Stomach (tissue), 8 donors: ENCODE measurements at regions not wholly inside any gene's neighbourhood (a gene's known extent, or its start where the extent isn't known, plus 50 kb on each side); places are given as distances from the start of the nearest gene placed in this dataset.

Experiments
- DNase-seq, 2 donors: peaks; one replicate each; pipeline versions ENCODE4 v3.0.0 to v3.0.0-alpha.2; 2013 to 2019
- H3K27ac ChIP-seq, 5 donors: fragments of 200-600 bp in 4 of 5; sonication (generic) in 4 of 5; one replicate each; pipeline ENCODE4 v1.5.1; 2013 to 2019; ENCODE audit warnings: mild to moderate bottlenecking in 1 of 5, moderate library complexity in 1 of 5
- H3K27me3 ChIP-seq, 3 donors: fragments of 200-600 bp; sonication (generic); one replicate each; pipeline ENCODE4 v1.5.1; 2017 to 2019; ENCODE audit warnings: mixed run types in 1 of 3
- H3K36me3 ChIP-seq, 4 donors: fragments of 200-600 bp; sonication (generic); 1 replicate in 3 of 4; 2 replicates in 1 of 4; pipeline ENCODE4 v1.5.1; 2016 to 2019
- H3K4me1 ChIP-seq, 4 donors: fragments of 200-600 bp; sonication (generic); one replicate each; pipeline ENCODE4 v1.5.1; 2016 to 2019
- H3K4me3 ChIP-seq, 4 donors: fragments of 200-600 bp; sonication (generic) in 3 of 4; one replicate each; pipeline ENCODE4 v1.5.1; 2016 to 2019; ENCODE audit warnings: mild to moderate bottlenecking in 1 of 4
- H3K9me3 ChIP-seq, 4 donors: fragments of 200-600 bp; sonication (generic); one replicate each; pipeline ENCODE4 v1.5.1; 2016 to 2019
- EP300 ChIP-seq: sonication (generic); formaldehyde crosslinking; IDR thresholded peaks from one replicate; pipeline ENCODE4 v1.6.1; 2017; ENCODE audit warnings: antibody characterized with exemption
- POLR2A ChIP-seq, 4 donors: fragments of 450-650 bp; IDR thresholded peaks; one replicate each; pipeline ENCODE4 v1.6.1; 2016; ENCODE audit warnings: antibody characterized with exemption in 4 of 4, control low read depth in 2 of 4, mild to moderate bottlenecking in 1 of 4, moderate library complexity in 1 of 4
- POLR2AphosphoS5 ChIP-seq, 3 donors: sonication (generic); formaldehyde crosslinking; IDR thresholded peaks; one replicate each; pipeline ENCODE4 v1.6.1; 2016; ENCODE audit warnings: antibody characterized with exemption in 3 of 3
- WGBS, 5 donors: extraction: QIAGEN DNeasy Blood & Tissue Kit in 3 of 5; methylation state at CpG; one replicate each; pipeline versions ENCODE4 v1.1.5 to v1.1.7; 2013 to 2018; 5-methylcytosine and 5-hydroxymethylcytosine counted together
- intact Hi-C: fragments of 100-400 bp; cut with DNase I; formaldehyde crosslinking; loops from one replicate; pipeline ENCODE4 v1.15.1; 2023; ENCODE audit warnings: low total_unique reads
- TF ChIP-seq, protein P1 (sequence below), 7 experiments: fragments of 450-650 bp in 4 of 7; fragments of 200-600 bp in 3 of 7; sonication (generic) in 3 of 7; IDR thresholded peaks; one replicate each; pipeline ENCODE4 v1.5.1; 2016 to 2019; ENCODE audit warnings: antibody characterized with exemption in 7 of 7, control low read depth in 2 of 7, mild to moderate bottlenecking in 1 of 7
- donor health status: healthy with polysubstance abuse.
- donor health status: Bipolar disorder and iron deficiency.
- donor health status: healthy.

DNA sequence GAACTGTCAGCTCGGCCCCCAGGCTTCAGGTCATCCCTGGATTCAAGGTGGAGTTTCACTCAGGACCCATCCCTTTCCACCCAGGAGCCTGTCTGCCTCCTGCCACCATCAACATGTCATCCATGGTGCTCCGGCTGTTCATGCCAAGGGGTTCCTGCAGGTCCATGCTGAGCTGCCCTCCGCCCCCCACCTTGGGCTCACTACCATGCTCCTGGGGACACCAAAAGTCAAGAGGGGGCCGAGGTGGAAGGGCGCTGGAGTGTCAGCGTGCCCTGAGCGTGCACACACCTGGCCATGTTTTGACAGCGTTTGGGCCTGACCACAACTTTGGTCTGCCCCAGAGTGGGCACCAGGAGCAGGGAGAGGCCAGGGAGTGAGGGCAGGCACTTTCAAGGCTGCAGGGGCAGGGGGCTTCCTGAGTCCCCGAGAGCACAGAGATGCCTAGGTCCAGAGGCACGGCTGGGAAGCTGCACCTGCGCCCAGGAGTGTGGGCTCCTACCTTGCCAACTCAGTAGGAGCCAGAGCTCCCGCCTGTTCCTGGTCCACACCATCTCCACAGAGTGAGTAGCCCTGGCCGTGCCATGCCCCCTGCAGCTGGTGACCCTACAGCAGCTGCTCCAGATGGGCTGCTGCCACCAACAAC, 639.6 kb upstream of the ZP4 start:
- TF ChIP-seq, protein P1, sequence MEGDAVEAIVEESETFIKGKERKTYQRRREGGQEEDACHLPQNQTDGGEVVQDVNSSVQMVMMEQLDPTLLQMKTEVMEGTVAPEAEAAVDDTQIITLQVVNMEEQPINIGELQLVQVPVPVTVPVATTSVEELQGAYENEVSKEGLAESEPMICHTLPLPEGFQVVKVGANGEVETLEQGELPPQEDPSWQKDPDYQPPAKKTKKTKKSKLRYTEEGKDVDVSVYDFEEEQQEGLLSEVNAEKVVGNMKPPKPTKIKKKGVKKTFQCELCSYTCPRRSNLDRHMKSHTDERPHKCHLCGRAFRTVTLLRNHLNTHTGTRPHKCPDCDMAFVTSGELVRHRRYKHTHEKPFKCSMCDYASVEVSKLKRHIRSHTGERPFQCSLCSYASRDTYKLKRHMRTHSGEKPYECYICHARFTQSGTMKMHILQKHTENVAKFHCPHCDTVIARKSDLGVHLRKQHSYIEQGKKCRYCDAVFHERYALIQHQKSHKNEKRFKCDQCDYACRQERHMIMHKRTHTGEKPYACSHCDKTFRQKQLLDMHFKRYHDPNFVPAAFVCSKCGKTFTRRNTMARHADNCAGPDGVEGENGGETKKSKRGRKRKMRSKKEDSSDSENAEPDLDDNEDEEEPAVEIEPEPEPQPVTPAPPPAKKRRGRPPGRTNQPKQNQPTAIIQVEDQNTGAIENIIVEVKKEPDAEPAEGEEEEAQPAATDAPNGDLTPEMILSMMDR (IDR thresholded peaks at IDR 0.05) = no peak
- TF ChIP-seq EP300 (no peak), POLR2A (IDR thresholded peaks at IDR 0.05) (no peak), POLR2AphosphoS5 (IDR thresholded peaks at IDR 0.05) (no peak)
- DNase-seq = no peak
- Histone ChIP-seq H3K27ac (no peak overlapping the region), H3K4me3 (no peak overlapping the region), H3K27me3 (no peaks in the 10 kb centered on the region), H3K36me3 (no peaks in the 10 kb centered on the region), H3K4me1 (no peaks in the 10 kb centered on the region), H3K9me3 (peaks cover 0 to 16% (median 11%) of the 10 kb centered on the region in 4 donors)
- intact Hi-C loops = no loop called here
- WGBS, 5 donors = 77 to 93% (median 84%) methylated on average over 13 of the region's 13 CpGs

- TF ChIP-seq EP300 (no peak), POLR2A (IDR thresholded peaks at IDR 0.05) (no peak), POLR2AphosphoS5 (IDR thresholded peaks at IDR 0.05) (no peak)
- TF ChIP-seq, protein P1 (IDR thresholded peaks at IDR 0.05) = no peak
- no peaks in the 10 kb centered on the region for H3K27me3 ChIP-seq
- WGBS, 5 donors = 76 to 90% (median 86%) methylated on average over 4 of the region's 4 CpGs
- H3K27ac ChIP-seq = no peak overlapping the region
- intact Hi-C loops = no loop called here
- DNase-seq = no peak
- peaks cover 0 to 26% (median 17%) of the 10 kb centered on the region in 4 donors for H3K9me3 ChIP-seq
- H3K4me3 ChIP-seq = no peak overlapping the region
- no peaks in the 10 kb centered on the region for H3K36me3 ChIP-seq
- no peaks in the 10 kb centered on the region for H3K4me1 ChIP-seq
These were observed 627.0 kb upstream of the ZP4 start for GRCh38 chr1:238517711-238518110.

DNA sequence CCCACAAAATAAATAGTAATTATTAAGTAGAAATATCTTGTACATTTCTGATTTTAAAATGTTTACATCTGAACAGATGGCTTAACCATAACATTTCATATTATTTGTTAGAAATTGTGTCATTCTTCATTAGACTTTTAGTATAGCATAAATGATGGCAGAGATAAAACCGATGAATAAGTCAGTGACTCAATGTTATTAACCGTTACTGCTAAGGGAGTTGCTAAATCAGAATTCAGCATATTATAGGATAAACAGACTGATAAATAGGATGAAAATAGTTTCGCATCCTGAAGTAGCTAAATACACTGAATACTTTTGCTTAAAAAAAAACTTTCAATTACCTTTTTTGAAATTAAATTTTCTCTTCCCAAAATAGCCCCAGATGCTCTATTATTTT, 610.6 kb upstream of the ZP4 start:
- no peaks in the 10 kb centered on the region for H3K36me3 ChIP-seq
- 43 to 79% (median 65%) methylated on average over 3 of the region's 3 CpGs for WGBS, 5 donors
- H3K4me3 ChIP-seq = no peak overlapping the region
- no peak overlapping the region for H3K27ac ChIP-seq
- DNase-seq = no peak
- peaks cover 0 to 4% (median 0%) of the 10 kb centered on the region in 4 donors for H3K9me3 ChIP-seq
- intact Hi-C loops = no loop called here
- no peak for TF ChIP-seq EP300
- no peak for TF ChIP-seq POLR2A (IDR thresholded peaks at IDR 0.05)
- TF ChIP-seq, protein P1 (IDR thresholded peaks at IDR 0.05) = no peak
- TF ChIP-seq POLR2AphosphoS5 (IDR thresholded peaks at IDR 0.05) = no peak
- no peaks in the 10 kb centered on the region for H3K27me3 ChIP-seq
- no peaks in the 10 kb centered on the region for H3K4me1 ChIP-seq

DNA sequence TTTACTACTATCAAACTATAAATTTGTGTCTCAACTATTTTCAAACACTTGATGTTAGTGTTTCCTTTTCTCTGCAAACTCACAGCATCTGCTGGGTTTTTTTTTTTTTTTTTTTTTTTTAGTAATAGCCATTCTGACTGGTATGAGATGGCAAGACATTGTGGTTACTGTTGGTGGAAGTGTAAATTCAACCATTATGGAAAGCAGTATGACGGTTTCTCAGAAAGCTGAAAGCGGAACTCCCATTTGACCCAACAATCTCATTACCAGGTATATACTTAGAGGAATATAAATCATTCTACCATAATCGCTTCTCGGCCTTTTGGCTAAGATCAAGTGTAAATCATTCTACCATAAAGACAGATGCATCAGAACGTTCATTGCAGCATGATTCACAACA, 608.3 kb upstream of the ZP4 start:
- Histone ChIP-seq H3K27ac (no peak overlapping the region), H3K36me3 (no peaks in the 10 kb centered on the region), H3K4me3 (no peak overlapping the region), H3K4me1 (no peaks in the 10 kb centered on the region), H3K9me3 (peaks cover 0 to 4% (median 0%) of the 10 kb centered on the region in 4 donors), H3K27me3 (no peaks in the 10 kb centered on the region)
- WGBS, 5 donors = 83 to 93% (median 88%) methylated on average over 5 of the region's 5 CpGs
- TF ChIP-seq POLR2AphosphoS5 (IDR thresholded peaks at IDR 0.05) (no peak), POLR2A (IDR thresholded peaks at IDR 0.05) (no peak), EP300 (no peak)
- TF ChIP-seq, protein P1 (IDR thresholded peaks at IDR 0.05) = no peak
- intact Hi-C loops = no loop called here
- no peak for DNase-seq
